ENCODE measurements at regions not wholly inside any gene's neighbourhood (a gene's known extent, or its start where the extent isn't known, plus 50 kb on each side); places are given as distances from the start of the nearest gene placed in this dataset.

- no peaks in the 10 kb centered on the region for H3K36me3 ChIP-seq
- TF ChIP-seq CTCF (IDR thresholded peaks at IDR 0.05): no peak
- no peak for ATAC-seq (ENCODE audit: insufficient number of reproducible peaks, low FRiP score, low read depth)
- no peaks in the 10 kb centered on the region for H3K9me3 ChIP-seq
- no peak for DNase-seq (ENCODE audit: low spot score)
- no peaks in the 10 kb centered on the region for H3K27me3 ChIP-seq (replicated peaks; ENCODE audit: insufficient read depth)
- H3K4me1 ChIP-seq (ENCODE audit: control insufficient read depth in 1 of 2, low read depth in 2 of 2): peaks cover 5 to 14% of the 10 kb centered on the region in 2 donors
- H3K4me3 ChIP-seq: peak overlapping the region; percentile 83
- H3K27ac ChIP-seq: no peak overlapping the region
These were observed 74.5 kb upstream of the TBCA start for GRCh38 chr5:77850536-77851175.

- DNase-seq (ENCODE audit: low spot score): no peak
- TF ChIP-seq CTCF (IDR thresholded peaks at IDR 0.05): no peak
These were observed 73.3 kb upstream of the TBCA start for GRCh38 chr5:77849308-77849900.

GRCh38 chr5:77847814-77848290 is 71.7 kb upstream of the TBCA start:
- no peaks in the 10 kb centered on the region for H3K36me3 ChIP-seq
- no peak overlapping the region for H3K4me3 ChIP-seq
- H3K27ac ChIP-seq: no peak overlapping the region
- ATAC-seq (ENCODE audit: insufficient number of reproducible peaks, low FRiP score, low read depth): no peak
- H3K27me3 ChIP-seq (replicated peaks; ENCODE audit: insufficient read depth): no peaks in the 10 kb centered on the region
- no peak for DNase-seq (ENCODE audit: low spot score)
- H3K4me1 ChIP-seq (ENCODE audit: control insufficient read depth in 1 of 2, low read depth in 2 of 2): peaks cover 10 to 14% of the 10 kb centered on the region in 2 donors
- H3K9me3 ChIP-seq: no peaks in the 10 kb centered on the region
- no peak for TF ChIP-seq CTCF (IDR thresholded peaks at IDR 0.05)

More at GRCh38 chr5:77849308-77849900, 73.3 kb upstream of the TBCA start:
- Histone ChIP-seq H3K27me3 (replicated peaks; ENCODE audit: insufficient read depth) (no peaks in the 10 kb centered on the region), H3K4me3 (no peak overlapping the region), H3K27ac (no peak overlapping the region), H3K9me3 (no peaks in the 10 kb centered on the region), H3K4me1 (ENCODE audit: control insufficient read depth in 1 of 2, low read depth in 2 of 2) (peaks cover 10 to 14% of the 10 kb centered on the region in 2 donors), H3K36me3 (no peaks in the 10 kb centered on the region)
- ATAC-seq (ENCODE audit: insufficient number of reproducible peaks, low FRiP score, low read depth): no peak

- TF ChIP-seq CTCF (IDR thresholded peaks at IDR 0.05): no peak
- peaks cover 6 to 10% of the 10 kb centered on the region in 2 donors for H3K4me1 ChIP-seq (ENCODE audit: control insufficient read depth in 1 of 2, low read depth in 2 of 2)
- ATAC-seq (ENCODE audit: insufficient number of reproducible peaks, low FRiP score, low read depth): no peak
- H3K9me3 ChIP-seq: no peaks in the 10 kb centered on the region
- H3K27me3 ChIP-seq (replicated peaks; ENCODE audit: insufficient read depth): no peaks in the 10 kb centered on the region
- no peak for DNase-seq (ENCODE audit: low spot score)
- no peak overlapping the region for H3K27ac ChIP-seq
- no peaks in the 10 kb centered on the region for H3K36me3 ChIP-seq
- H3K4me3 ChIP-seq: no peak overlapping the region
These were observed 71.0 kb upstream of the TBCA start for GRCh38 chr5:77847129-77847460.

GRCh38 chr5:77846422-77847128 is 70.4 kb upstream of the TBCA start:
- Histone ChIP-seq H3K27me3 (replicated peaks; ENCODE audit: insufficient read depth) (no peaks in the 10 kb centered on the region), H3K4me1 (ENCODE audit: control insufficient read depth in 1 of 2, low read depth in 2 of 2) (peaks cover 5 to 7% of the 10 kb centered on the region in 2 donors), H3K4me3 (no peak overlapping the region), H3K27ac (no peak overlapping the region), H3K9me3 (no peaks in the 10 kb centered on the region), H3K36me3 (no peaks in the 10 kb centered on the region)
- DNase-seq (ENCODE audit: low spot score) (no peak), ATAC-seq (ENCODE audit: insufficient number of reproducible peaks, low FRiP score, low read depth) (no peak)
- TF ChIP-seq CTCF (IDR thresholded peaks at IDR 0.05): no peak

All from thoracic aorta (tissue), 2 donors.